GM19463 (cell line): ENCODE measurements at regions not wholly inside any gene's neighbourhood (a gene's known extent, or its start where the extent isn't known, plus 50 kb on each side); places are given as distances from the start of the nearest gene placed in this dataset.

Experiments
- ATAC-seq: cut with Tn5 transposase; IDR thresholded peaks from one replicate; pipeline ENCODE4 v1.9.1; 2021; ENCODE audit warnings: mild to moderate bottlenecking, moderate library complexity; ENCODE audit not compliant: unreplicated experiment

GRCh38 chr2:107602801-107603200, 223.9 kb upstream of the RGPD4 start:
- ATAC-seq: no peak

GRCh38 chr2:107607054-107607453, 219.6 kb upstream of the RGPD4 start:
- ATAC-seq: no peak

- ATAC-seq: no peak
Observed at GRCh38 chr2:107607473-107607872, 219.2 kb upstream of the RGPD4 start.

GRCh38 chr2:107615039-107615438, 211.7 kb upstream of the RGPD4 start:
- ATAC-seq: no peak

- no peak for ATAC-seq
Observed at GRCh38 chr2:107618769-107619168, 207.9 kb upstream of the RGPD4 start.

- no peak for ATAC-seq
Observed at GRCh38 chr2:107621186-107622165, 205.2 kb upstream of the RGPD4 start.

- no peak for ATAC-seq
Observed at GRCh38 chr2:107622741-107623310, 203.9 kb upstream of the RGPD4 start.

GRCh38 chr2:107625982-107626381, 200.7 kb upstream of the RGPD4 start:
- ATAC-seq: no peak

- ATAC-seq: no peak
Observed at GRCh38 chr2:107627164-107627563, 199.5 kb upstream of the RGPD4 start.

GRCh38 chr2:107627926-107628325, 198.8 kb upstream of the RGPD4 start:
- ATAC-seq: no peak

- no peak for ATAC-seq
Observed at GRCh38 chr2:107633580-107634147, 193.0 kb upstream of the RGPD4 start.

GRCh38 chr2:107634172-107634571, 192.5 kb upstream of the RGPD4 start:
- ATAC-seq: no peak

GRCh38 chr2:107635883-107636282, 190.8 kb upstream of the RGPD4 start:
- ATAC-seq: no peak

GRCh38 chr2:107645586-107645985, 181.1 kb upstream of the RGPD4 start:
- no peak for ATAC-seq

- ATAC-seq: no peak
Observed at GRCh38 chr2:107648781-107649404, 177.8 kb upstream of the RGPD4 start.

GRCh38 chr2:107657049-107657448, 169.6 kb upstream of the RGPD4 start:
- no peak for ATAC-seq

- ATAC-seq: no peak
Observed at GRCh38 chr2:107663632-107664031, 163.1 kb upstream of the RGPD4 start.

- no peak for ATAC-seq
Observed at GRCh38 chr2:107669335-107669734, 157.4 kb upstream of the RGPD4 start.

- ATAC-seq: no peak
Observed at GRCh38 chr2:107681936-107682335, 144.8 kb upstream of the RGPD4 start.

GRCh38 chr2:107684421-107684820, 142.3 kb upstream of the RGPD4 start:
- no peak for ATAC-seq

- ATAC-seq: no peak
Observed at GRCh38 chr2:107685421-107685986, 141.2 kb upstream of the RGPD4 start.
